ENCODE measurements at regions not wholly inside any gene's neighbourhood (a gene's known extent, or its start where the extent isn't known, plus 50 kb on each side); places are given as distances from the start of the nearest gene placed in this dataset.

DNA sequence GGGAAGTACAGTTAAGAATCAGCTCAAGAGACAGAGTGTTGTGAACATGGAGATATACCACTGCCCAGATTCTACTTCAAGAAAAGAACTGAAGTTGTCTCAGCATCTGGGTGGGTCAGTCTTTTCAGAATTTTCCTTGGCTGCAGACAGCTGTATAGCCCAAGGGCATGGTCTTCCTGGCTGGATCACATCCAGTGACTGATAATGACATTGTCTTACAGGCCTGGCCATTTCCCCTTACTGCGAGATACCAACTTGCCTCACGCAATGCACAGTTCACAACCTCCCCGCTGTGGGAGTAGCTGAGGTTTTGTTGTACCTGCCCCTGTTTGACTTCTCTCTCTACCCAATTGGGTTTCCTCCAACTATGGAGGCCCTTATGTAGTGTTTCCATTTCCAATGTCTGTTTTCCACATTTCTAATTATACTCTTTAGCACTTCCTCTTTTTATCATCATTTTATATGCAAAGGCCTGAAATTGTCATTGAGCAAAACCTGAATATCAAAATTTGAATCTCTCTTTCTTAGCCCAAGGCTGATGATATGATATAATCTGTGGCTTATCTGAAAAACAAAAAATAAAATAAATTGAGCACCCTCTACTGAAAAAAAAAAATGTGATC, 209.1 kb downstream of the NAF1 start:
- no peak for TF ChIP-seq CTCF (IDR thresholded peaks at IDR 0.05)
- H3K4me3 ChIP-seq, result no peak overlapping the region
- WGBS, 3 donors, result 84 to 95% (median 90%) methylated on average over 3 of the region's 3 CpGs
- intact Hi-C loops (cut with DNase I), result no loop called here
- no peak for ATAC-seq
- H3K9me3 ChIP-seq, result no peaks in the 10 kb centered on the region
- H3K4me1 ChIP-seq, result no peaks in the 10 kb centered on the region
- no peaks in the 10 kb centered on the region for H3K36me3 ChIP-seq (ENCODE audit: insufficient read depth in 1 of 2, low read depth in 1 of 2)
- no peak overlapping the region for H3K27ac ChIP-seq
- DNase-seq, result no peak
- H3K27me3 ChIP-seq (ENCODE audit: insufficient read depth in 3 of 3, low read length in 2 of 3), result no peaks in the 10 kb centered on the region

DNA sequence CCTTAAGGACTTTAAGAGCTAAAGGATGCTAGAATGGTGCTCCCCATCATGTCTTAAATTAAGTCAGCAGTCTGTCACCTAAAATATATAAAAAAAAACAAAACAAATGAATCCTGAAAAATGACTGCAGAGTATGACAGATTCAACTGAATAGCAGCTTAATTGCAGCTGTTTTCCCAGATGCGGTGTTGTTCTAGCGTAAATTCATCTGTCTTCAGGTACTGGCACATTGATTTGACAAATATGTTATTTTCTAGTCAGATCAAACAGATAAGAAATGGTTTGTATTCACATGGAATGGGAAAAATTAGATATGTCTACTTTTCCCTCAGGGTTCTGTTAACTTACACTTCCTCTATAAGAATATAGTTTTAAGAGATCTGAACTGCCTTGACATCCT, 211.7 kb downstream of the NAF1 start:
- H3K4me3 ChIP-seq, result no peak overlapping the region
- intact Hi-C loops (cut with DNase I), result no loop called here
- 85 to 90% (median 87%) methylated on average over 2 of the region's 2 CpGs for WGBS, 3 donors
- no peak for TF ChIP-seq CTCF (IDR thresholded peaks at IDR 0.05)
- no peak for DNase-seq
- H3K4me1 ChIP-seq, result no peaks in the 10 kb centered on the region
- H3K27ac ChIP-seq, result no peak overlapping the region
- no peak for ATAC-seq
- no peaks in the 10 kb centered on the region for H3K36me3 ChIP-seq (ENCODE audit: insufficient read depth in 1 of 2, low read depth in 1 of 2)
- H3K27me3 ChIP-seq (ENCODE audit: insufficient read depth in 3 of 3, low read length in 2 of 3), result no peaks in the 10 kb centered on the region
- no peaks in the 10 kb centered on the region for H3K9me3 ChIP-seq

GRCh38 chr4:162952232-162952631, 214.5 kb downstream of the NAF1 start:
- H3K9me3 ChIP-seq, result no peaks in the 10 kb centered on the region
- DNase-seq, result no peak

DNA sequence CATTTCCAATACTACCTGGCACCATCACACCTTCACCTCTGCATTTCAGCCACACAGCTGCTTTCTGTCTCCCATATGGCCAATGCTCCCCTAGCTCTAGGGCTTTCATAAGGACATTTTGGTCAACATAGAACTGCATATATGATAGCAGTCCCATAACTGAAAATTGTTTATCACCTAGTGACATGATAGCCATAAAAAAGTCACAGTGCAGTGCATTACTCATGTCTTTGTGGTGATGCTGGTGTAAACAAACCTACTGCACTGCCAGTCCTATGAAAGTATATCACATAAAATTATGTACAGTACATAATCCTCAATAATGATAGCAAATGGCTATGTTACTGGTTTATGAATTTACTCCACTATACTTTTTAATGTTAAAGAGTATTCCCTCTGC, 221.0 kb downstream of the NAF1 start:
- no peak for ATAC-seq
- no peak overlapping the region for H3K27ac ChIP-seq
- no peaks in the 10 kb centered on the region for H3K27me3 ChIP-seq (ENCODE audit: insufficient read depth in 3 of 3, low read length in 2 of 3)
- no peak for DNase-seq
- no peak for TF ChIP-seq CTCF (IDR thresholded peaks at IDR 0.05)
- no peak overlapping the region for H3K4me3 ChIP-seq
- H3K36me3 ChIP-seq (ENCODE audit: insufficient read depth in 1 of 2, low read depth in 1 of 2), result no peaks in the 10 kb centered on the region
- H3K4me1 ChIP-seq, result no peaks in the 10 kb centered on the region
- intact Hi-C loops (cut with DNase I), result no loop called here
- no peaks in the 10 kb centered on the region for H3K9me3 ChIP-seq

More at GRCh38 chr4:162952232-162952631, 214.5 kb downstream of the NAF1 start:
- Histone ChIP-seq H3K27ac (no peak overlapping the region), H3K27me3 (ENCODE audit: insufficient read depth in 3 of 3, low read length in 2 of 3) (no peaks in the 10 kb centered on the region), H3K4me3 (no peak overlapping the region), H3K36me3 (ENCODE audit: insufficient read depth in 1 of 2, low read depth in 1 of 2) (no peaks in the 10 kb centered on the region), H3K4me1 (no peaks in the 10 kb centered on the region)
- no peak for TF ChIP-seq CTCF (IDR thresholded peaks at IDR 0.05)
- ATAC-seq, result no peak
- intact Hi-C loops (cut with DNase I), result no loop called here
- WGBS, 3 donors, result 58 to 76% (median 71%) methylated on average over 3 of the region's 3 CpGs

- no peak for DNase-seq
- Histone ChIP-seq H3K4me3 (no peak overlapping the region), H3K4me1 (no peaks in the 10 kb centered on the region), H3K27ac (no peak overlapping the region), H3K36me3 (ENCODE audit: insufficient read depth in 1 of 2, low read depth in 1 of 2) (no peaks in the 10 kb centered on the region), H3K27me3 (ENCODE audit: insufficient read depth in 3 of 3, low read length in 2 of 3) (no peaks in the 10 kb centered on the region), H3K9me3 (no peaks in the 10 kb centered on the region)
- 0 to 96% (median 53%) methylated on average over 1 of the region's 1 CpG for WGBS, 3 donors
- ATAC-seq, result no peak
- no peak for TF ChIP-seq CTCF (IDR thresholded peaks at IDR 0.05)
- intact Hi-C loops (cut with DNase I), result no loop called here
Observed at GRCh38 chr4:162943263-162943662, 223.4 kb downstream of the NAF1 start.
